ENCODE measurements at regions not wholly inside any gene's neighbourhood (a gene's known extent, or its start where the extent isn't known, plus 50 kb on each side); places are given as distances from the start of the nearest gene placed in this dataset.

DNA sequence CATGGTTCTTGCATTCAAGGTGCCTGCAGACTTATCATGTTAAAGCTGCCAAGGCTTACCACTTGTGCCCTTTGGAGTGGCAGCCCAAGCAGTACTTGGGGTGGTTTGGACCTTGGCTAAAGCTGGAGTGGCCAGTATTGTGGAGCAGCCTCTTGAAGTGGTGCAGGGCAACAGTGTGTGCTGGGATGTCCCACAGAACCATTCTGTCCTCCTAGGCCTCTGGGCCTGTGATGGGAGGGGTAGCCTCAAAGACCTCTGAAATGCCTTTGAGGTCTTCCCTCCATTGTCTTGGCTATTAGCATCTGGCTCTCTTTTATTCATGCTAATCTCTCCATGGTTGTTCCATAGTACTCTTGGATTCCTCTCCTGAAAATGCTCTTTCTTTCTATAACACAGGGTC lies 78.2 kb upstream of the SLC24A4 start:
- Histone ChIP-seq H3K36me3 (ENCODE audit: insufficient read depth, low read length) (no peaks in the 10 kb centered on the region), H4K20me1 (ENCODE audit: insufficient read depth) (no peaks in the 10 kb centered on the region), H3K79me2 (replicated peaks; ENCODE audit: insufficient read depth, low read length) (no peaks in the 10 kb centered on the region), H2AFZ (ENCODE audit: low read depth, low read length) (no peak overlapping the region), H3K27me3 (ENCODE audit: insufficient read depth, low read depth, low read length) (no peaks in the 10 kb centered on the region), H3K27ac (ENCODE audit: low read length) (no peak overlapping the region), H3K9ac (ENCODE audit: low read length) (no peak overlapping the region), H3K4me2 (ENCODE audit: low read length) (no peak overlapping the region), H3K9me2 (ENCODE audit: insufficient read depth, low read length) (no peaks in the 10 kb centered on the region), H3K4me3 (ENCODE audit: low read length) (no peak overlapping the region), H3K9me3 (ENCODE audit: low read length) (peaks cover 5% of the 10 kb centered on the region), H3F3A (ENCODE audit: insufficient read depth, low read length, poor library complexity, severe bottlenecking) (no peaks in the 10 kb centered on the region)
- TF ChIP-seq, protein P1, sequence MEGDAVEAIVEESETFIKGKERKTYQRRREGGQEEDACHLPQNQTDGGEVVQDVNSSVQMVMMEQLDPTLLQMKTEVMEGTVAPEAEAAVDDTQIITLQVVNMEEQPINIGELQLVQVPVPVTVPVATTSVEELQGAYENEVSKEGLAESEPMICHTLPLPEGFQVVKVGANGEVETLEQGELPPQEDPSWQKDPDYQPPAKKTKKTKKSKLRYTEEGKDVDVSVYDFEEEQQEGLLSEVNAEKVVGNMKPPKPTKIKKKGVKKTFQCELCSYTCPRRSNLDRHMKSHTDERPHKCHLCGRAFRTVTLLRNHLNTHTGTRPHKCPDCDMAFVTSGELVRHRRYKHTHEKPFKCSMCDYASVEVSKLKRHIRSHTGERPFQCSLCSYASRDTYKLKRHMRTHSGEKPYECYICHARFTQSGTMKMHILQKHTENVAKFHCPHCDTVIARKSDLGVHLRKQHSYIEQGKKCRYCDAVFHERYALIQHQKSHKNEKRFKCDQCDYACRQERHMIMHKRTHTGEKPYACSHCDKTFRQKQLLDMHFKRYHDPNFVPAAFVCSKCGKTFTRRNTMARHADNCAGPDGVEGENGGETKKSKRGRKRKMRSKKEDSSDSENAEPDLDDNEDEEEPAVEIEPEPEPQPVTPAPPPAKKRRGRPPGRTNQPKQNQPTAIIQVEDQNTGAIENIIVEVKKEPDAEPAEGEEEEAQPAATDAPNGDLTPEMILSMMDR (IDR thresholded peaks at IDR 0.05; ENCODE audit: poor library complexity, severe bottlenecking) = no peak
- TF ChIP-seq EP300 (conservative IDR thresholded peaks at IDR 0.05; ENCODE audit: poor library complexity, severe bottlenecking) (no peak), RAD21 (conservative IDR thresholded peaks at IDR 0.05) (no peak), POLR2AphosphoS5 (IDR thresholded peaks at IDR 0.05) (no peak), SMC3 (conservative IDR thresholded peaks at IDR 0.05; ENCODE audit: poor library complexity) (no peak), TAF1 (IDR thresholded peaks at IDR 0.05; ENCODE audit: low read depth) (no peak), MXI1 (conservative IDR thresholded peaks at IDR 0.05; ENCODE audit: poor library complexity, severe bottlenecking) (no peak), EZH2 (IDR thresholded peaks at IDR 0.05; ENCODE audit: borderline replicate concordance, insufficient read depth, low read length, poor library complexity, severe bottlenecking) (no peak)
- TF ChIP-seq, protein P2, sequence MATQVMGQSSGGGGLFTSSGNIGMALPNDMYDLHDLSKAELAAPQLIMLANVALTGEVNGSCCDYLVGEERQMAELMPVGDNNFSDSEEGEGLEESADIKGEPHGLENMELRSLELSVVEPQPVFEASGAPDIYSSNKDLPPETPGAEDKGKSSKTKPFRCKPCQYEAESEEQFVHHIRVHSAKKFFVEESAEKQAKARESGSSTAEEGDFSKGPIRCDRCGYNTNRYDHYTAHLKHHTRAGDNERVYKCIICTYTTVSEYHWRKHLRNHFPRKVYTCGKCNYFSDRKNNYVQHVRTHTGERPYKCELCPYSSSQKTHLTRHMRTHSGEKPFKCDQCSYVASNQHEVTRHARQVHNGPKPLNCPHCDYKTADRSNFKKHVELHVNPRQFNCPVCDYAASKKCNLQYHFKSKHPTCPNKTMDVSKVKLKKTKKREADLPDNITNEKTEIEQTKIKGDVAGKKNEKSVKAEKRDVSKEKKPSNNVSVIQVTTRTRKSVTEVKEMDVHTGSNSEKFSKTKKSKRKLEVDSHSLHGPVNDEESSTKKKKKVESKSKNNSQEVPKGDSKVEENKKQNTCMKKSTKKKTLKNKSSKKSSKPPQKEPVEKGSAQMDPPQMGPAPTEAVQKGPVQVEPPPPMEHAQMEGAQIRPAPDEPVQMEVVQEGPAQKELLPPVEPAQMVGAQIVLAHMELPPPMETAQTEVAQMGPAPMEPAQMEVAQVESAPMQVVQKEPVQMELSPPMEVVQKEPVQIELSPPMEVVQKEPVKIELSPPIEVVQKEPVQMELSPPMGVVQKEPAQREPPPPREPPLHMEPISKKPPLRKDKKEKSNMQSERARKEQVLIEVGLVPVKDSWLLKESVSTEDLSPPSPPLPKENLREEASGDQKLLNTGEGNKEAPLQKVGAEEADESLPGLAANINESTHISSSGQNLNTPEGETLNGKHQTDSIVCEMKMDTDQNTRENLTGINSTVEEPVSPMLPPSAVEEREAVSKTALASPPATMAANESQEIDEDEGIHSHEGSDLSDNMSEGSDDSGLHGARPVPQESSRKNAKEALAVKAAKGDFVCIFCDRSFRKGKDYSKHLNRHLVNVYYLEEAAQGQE (IDR thresholded peaks at IDR 0.05; ENCODE audit: borderline replicate concordance) = no peak

DNA sequence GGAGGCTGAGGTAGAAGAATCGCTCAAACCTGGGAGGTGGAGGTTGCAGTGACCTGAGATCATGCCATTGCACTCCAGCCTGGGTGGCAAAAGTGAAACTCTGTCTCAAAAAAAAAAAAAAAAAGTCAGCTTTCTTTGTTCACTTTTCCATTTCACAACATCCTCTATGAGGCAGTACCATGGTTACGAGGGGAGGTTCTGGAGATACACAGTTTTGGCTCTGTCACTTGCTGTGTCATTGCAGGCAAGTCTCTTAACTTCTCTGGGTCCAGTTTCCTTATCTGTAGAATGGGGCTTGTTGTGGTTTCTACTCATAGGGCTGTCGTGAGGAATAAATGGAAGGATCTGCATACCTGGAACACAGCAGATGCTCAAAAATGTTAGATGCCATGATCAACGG lies 75.6 kb upstream of the SLC24A4 start:
- Histone ChIP-seq H4K20me1 (ENCODE audit: insufficient read depth) (no peaks in the 10 kb centered on the region), H3K36me3 (ENCODE audit: insufficient read depth, low read length) (no peaks in the 10 kb centered on the region), H3K4me3 (ENCODE audit: low read length) (no peak overlapping the region), H3K9ac (ENCODE audit: low read length) (no peak overlapping the region), H2AFZ (ENCODE audit: low read depth, low read length) (no peak overlapping the region), H3K27me3 (ENCODE audit: insufficient read depth, low read depth, low read length) (no peaks in the 10 kb centered on the region), H3K27ac (ENCODE audit: low read length) (no peak overlapping the region), H3K9me2 (ENCODE audit: insufficient read depth, low read length) (no peaks in the 10 kb centered on the region), H3K4me2 (ENCODE audit: low read length) (no peak overlapping the region), H3K9me3 (ENCODE audit: low read length) (peaks cover 5% of the 10 kb centered on the region), H3F3A (ENCODE audit: insufficient read depth, low read length, poor library complexity, severe bottlenecking) (no peaks in the 10 kb centered on the region), H3K79me2 (replicated peaks; ENCODE audit: insufficient read depth, low read length) (no peaks in the 10 kb centered on the region)
- no peak for TF ChIP-seq EP300 (conservative IDR thresholded peaks at IDR 0.05; ENCODE audit: poor library complexity, severe bottlenecking)

DNA sequence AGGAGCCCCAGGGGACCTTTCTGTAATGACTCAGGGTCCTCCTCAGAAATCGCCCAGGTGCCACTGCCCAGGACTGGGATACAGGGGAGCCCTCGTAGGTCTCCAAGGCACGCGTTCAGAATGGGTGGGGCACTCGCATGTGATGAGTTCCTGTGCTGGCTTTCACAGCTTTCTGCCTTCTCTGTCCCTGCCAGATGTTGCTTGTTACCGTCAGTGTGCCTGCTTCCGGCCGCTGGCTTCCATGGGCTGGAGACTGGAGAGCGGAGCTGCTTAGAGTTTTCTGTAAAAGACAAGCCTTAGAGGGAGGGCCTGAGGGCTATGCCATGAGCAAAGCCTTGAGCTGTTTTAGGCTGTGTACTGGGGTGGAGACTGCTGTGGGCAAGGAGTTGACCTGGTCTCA lies 75.0 kb upstream of the SLC24A4 start:
- no peak overlapping the region for H2AFZ ChIP-seq (ENCODE audit: low read depth, low read length)
- H3K9ac ChIP-seq (ENCODE audit: low read length) = no peak overlapping the region
- no peak overlapping the region for H3K27ac ChIP-seq (ENCODE audit: low read length)
- no peaks in the 10 kb centered on the region for H3K27me3 ChIP-seq (ENCODE audit: insufficient read depth, low read depth, low read length)
- TF ChIP-seq TAF1 (IDR thresholded peaks at IDR 0.05; ENCODE audit: low read depth) (no peak), EZH2 (IDR thresholded peaks at IDR 0.05; ENCODE audit: borderline replicate concordance, insufficient read depth, low read length, poor library complexity, severe bottlenecking) (no peak), POLR2AphosphoS5 (IDR thresholded peaks at IDR 0.05) (no peak)
- peaks cover 5% of the 10 kb centered on the region for H3K9me3 ChIP-seq (ENCODE audit: low read length)
- H3K36me3 ChIP-seq (ENCODE audit: insufficient read depth, low read length) = no peaks in the 10 kb centered on the region
- no peaks in the 10 kb centered on the region for H4K20me1 ChIP-seq (ENCODE audit: insufficient read depth)
- H3K4me3 ChIP-seq (ENCODE audit: low read length) = no peak overlapping the region
- no peaks in the 10 kb centered on the region for H3K9me2 ChIP-seq (ENCODE audit: insufficient read depth, low read length)
- H3K79me2 ChIP-seq (replicated peaks; ENCODE audit: insufficient read depth, low read length) = no peaks in the 10 kb centered on the region
- H3F3A ChIP-seq (ENCODE audit: insufficient read depth, low read length, poor library complexity, severe bottlenecking) = no peaks in the 10 kb centered on the region
- no peak overlapping the region for H3K4me2 ChIP-seq (ENCODE audit: low read length)
